Lower leg skin (tissue), 3 donors: ENCODE measurements at regions not wholly inside any gene's neighbourhood (a gene's known extent, or its start where the extent isn't known, plus 50 kb on each side); places are given as distances from the start of the nearest gene placed in this dataset.

Source experiments
- CTCF ChIP-seq, 3 donors: fragments of 450-650 bp; IDR thresholded peaks; one replicate each; pipeline ENCODE4 v1.5.1; 2016; ENCODE audit warnings: antibody characterized with exemption in 3 of 3, mild to moderate bottlenecking in 3 of 3, moderate library complexity in 2 of 3
- POLR2A ChIP-seq, 2 donors: fragments of 450-650 bp; IDR thresholded peaks; one replicate each; pipeline ENCODE4 v1.6.1; 2016 to 2017; ENCODE audit warnings: antibody characterized with exemption in 2 of 2, mild to moderate bottlenecking in 1 of 2, moderate library complexity in 1 of 2

- no peak for TF ChIP-seq CTCF (IDR thresholded peaks at IDR 0.05)
- TF ChIP-seq POLR2A (IDR thresholded peaks at IDR 0.05): no peak
Measured at GRCh38 chr10:57336341-57336740, 931.4 kb downstream of the IPMK start.
